HFFc6 (cell line): ENCODE measurements at regions not wholly inside any gene's neighbourhood (a gene's known extent, or its start where the extent isn't known, plus 50 kb on each side); places are given as distances from the start of the nearest gene placed in this dataset.

Experiments used
- DNase-seq: peaks from one replicate; pipeline ENCODE4 v3.0.0-alpha.2; 2018
- H3K27ac Mint-ChIP-seq: 2 replicates; pipeline ENCODE4 v1.8.0; 2020; ENCODE audit warnings: mild to moderate bottlenecking, mixed read lengths
- H3K27me3 Mint-ChIP-seq: 2 replicates; pipeline ENCODE4 v1.8.0; 2021; ENCODE audit warnings: mild to moderate bottlenecking, moderate library complexity, mixed read lengths; ENCODE audit not compliant: insufficient read depth
- H3K36me3 Mint-ChIP-seq: 2 replicates; pipeline ENCODE4 v1.8.0; 2021; ENCODE audit warnings: low read depth, mixed read lengths
- H3K4me1 Mint-ChIP-seq: 2 replicates; pipeline ENCODE4 v1.8.0; 2020; ENCODE audit warnings: low read depth, mixed read lengths
- H3K4me3 Mint-ChIP-seq: 2 replicates; pipeline ENCODE4 v1.8.0; 2020; ENCODE audit warnings: mild to moderate bottlenecking, moderate library complexity, mixed read lengths
- H3K9me3 Mint-ChIP-seq: 2 replicates; pipeline ENCODE4 v1.8.0; 2020; ENCODE audit warnings: mild to moderate bottlenecking, mixed read lengths
- TF ChIP-seq, protein P1 (sequence below): fragments of 200-600 bp; sonication (generic); IDR thresholded peaks from 2 replicates; pipeline ENCODE4 v1.5.0; 2021; ENCODE audit warnings: antibody characterized with exemption, mild to moderate bottlenecking

DNA sequence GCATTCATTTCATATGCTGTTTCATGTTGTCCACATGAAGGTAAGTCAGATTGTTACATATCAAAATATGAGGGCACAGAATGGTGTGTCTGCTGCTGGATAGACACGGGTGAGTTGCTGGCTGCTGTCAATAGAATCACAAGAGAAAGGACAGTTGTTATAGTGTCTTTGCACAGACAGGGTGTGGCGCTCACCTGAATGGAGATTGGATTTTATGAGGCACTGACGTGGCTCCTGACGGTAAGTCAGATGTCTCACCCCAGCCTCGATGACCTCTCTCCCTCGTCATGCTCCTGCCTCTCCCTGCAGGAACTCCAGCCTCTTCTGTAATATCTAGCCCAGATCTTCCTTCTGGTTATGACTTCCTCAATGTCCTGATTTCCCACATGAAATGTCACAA is 75.4 kb upstream of the SELENOP start:
- H3K9me3 Mint-ChIP-seq = no peaks in the 10 kb centered on the region
- DNase-seq = no peak
- H3K36me3 Mint-ChIP-seq = no peaks in the 10 kb centered on the region
- no peak overlapping the region for H3K4me3 Mint-ChIP-seq
- no peak overlapping the region for H3K27ac Mint-ChIP-seq
- no peaks in the 10 kb centered on the region for H3K4me1 Mint-ChIP-seq
- TF ChIP-seq, protein P1, sequence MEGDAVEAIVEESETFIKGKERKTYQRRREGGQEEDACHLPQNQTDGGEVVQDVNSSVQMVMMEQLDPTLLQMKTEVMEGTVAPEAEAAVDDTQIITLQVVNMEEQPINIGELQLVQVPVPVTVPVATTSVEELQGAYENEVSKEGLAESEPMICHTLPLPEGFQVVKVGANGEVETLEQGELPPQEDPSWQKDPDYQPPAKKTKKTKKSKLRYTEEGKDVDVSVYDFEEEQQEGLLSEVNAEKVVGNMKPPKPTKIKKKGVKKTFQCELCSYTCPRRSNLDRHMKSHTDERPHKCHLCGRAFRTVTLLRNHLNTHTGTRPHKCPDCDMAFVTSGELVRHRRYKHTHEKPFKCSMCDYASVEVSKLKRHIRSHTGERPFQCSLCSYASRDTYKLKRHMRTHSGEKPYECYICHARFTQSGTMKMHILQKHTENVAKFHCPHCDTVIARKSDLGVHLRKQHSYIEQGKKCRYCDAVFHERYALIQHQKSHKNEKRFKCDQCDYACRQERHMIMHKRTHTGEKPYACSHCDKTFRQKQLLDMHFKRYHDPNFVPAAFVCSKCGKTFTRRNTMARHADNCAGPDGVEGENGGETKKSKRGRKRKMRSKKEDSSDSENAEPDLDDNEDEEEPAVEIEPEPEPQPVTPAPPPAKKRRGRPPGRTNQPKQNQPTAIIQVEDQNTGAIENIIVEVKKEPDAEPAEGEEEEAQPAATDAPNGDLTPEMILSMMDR = no peak
- peaks cover 5% of the 10 kb centered on the region for H3K27me3 Mint-ChIP-seq

DNA sequence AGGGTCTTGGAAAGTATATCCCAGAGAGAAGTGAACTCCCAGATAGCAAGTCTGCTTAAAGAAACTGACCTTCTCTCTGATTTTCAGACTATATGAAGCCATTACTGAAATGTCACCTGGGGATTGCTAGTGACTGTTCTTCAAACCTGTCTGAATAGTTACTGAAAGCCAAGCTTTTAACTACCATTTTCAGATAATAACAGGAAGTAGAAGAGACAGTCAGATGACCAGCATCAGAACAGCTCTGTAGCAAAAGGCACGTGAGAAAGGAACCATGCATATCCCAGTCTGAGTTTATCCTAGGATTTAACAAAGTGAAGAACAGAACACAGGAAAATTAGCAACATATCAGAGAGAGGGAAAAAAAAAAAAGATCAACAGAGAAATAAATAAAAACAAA is 74.9 kb upstream of the SELENOP start:
- DNase-seq = no peak
- Mint-ChIP-seq H3K4me1 (no peaks in the 10 kb centered on the region), H3K27me3 (peaks cover 5% of the 10 kb centered on the region), H3K4me3 (no peak overlapping the region), H3K27ac (no peak overlapping the region), H3K9me3 (no peaks in the 10 kb centered on the region), H3K36me3 (no peaks in the 10 kb centered on the region)
- TF ChIP-seq, protein P1 = no peak

DNA sequence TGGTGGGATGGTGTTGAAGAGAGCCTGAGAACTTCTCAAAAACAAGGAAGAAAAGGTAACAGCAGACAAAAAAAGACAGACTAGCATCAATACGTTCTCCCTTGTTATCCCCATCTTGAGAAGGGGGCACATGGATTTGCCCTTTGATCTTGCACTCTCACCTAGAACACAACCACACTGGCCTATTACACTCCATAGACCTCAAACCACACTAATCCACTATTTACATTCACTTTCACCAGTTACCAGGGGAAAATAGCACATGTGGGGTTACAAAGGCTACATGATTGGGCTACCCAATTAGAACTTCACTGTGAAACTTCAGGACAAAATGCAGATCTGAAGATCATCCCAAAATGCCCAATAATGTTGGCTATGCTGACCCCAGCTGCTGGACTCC is 72.6 kb upstream of the SELENOP start:
- H3K36me3 Mint-ChIP-seq = no peaks in the 10 kb centered on the region
- no peak overlapping the region for H3K4me3 Mint-ChIP-seq
- no peaks in the 10 kb centered on the region for H3K9me3 Mint-ChIP-seq
- TF ChIP-seq, protein P1 = no peak
- H3K27ac Mint-ChIP-seq = no peak overlapping the region
- no peaks in the 10 kb centered on the region for H3K4me1 Mint-ChIP-seq
- DNase-seq = no peak
- H3K27me3 Mint-ChIP-seq = peaks cover 10% of the 10 kb centered on the region; the same call in 1 of the 2 replicates

DNA sequence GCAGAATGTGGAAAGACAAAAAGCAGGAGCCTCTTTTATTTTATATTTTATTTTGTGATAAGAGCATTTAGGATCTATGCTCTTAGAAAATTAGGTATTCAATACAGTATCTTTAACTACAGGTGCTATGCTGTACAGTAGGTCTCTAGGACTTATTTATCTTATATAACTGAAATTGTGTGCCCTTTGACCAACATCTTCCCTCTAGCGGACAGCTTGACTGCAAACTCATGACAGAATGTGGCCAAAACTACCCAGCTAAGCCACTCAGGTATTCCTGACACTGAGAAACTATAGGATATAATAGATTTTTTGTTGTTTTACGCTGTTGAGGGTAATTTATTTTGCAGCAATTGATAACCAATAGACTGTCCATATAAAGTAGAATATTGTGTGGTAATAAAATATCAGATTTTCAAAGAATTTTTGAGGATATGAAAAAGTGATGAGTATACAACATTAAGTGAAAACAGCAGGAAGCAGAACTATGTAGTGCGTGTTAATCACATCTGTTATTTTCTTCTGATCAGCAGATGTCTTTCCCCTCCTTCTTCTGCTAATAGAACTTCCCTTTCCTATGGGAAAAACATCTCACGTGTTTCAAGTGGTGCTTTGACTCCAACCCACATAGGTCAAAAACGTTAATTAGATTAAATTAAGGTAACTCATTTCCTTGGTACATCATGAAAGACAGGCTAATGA is 69.9 kb upstream of the SELENOP start:
- Mint-ChIP-seq H3K4me1 (no peaks in the 10 kb centered on the region), H3K27me3 (peaks cover 8% of the 10 kb centered on the region; the same call in 1 of the 2 replicates), H3K27ac (no peak overlapping the region), H3K36me3 (no peaks in the 10 kb centered on the region), H3K4me3 (no peak overlapping the region), H3K9me3 (no peaks in the 10 kb centered on the region)
- no peak for DNase-seq
- TF ChIP-seq, protein P1 = no peak

- peaks cover 8% of the 10 kb centered on the region; the same call in 1 of the 2 replicates for H3K27me3 Mint-ChIP-seq
- H3K4me1 Mint-ChIP-seq = no peaks in the 10 kb centered on the region
- no peak for DNase-seq
- no peak overlapping the region for H3K4me3 Mint-ChIP-seq
- no peaks in the 10 kb centered on the region for H3K9me3 Mint-ChIP-seq
- H3K36me3 Mint-ChIP-seq = no peaks in the 10 kb centered on the region
- TF ChIP-seq, protein P1 = no peak
- no peak overlapping the region for H3K27ac Mint-ChIP-seq
Observed at GRCh38 chr5:42880496-42881150, 68.9 kb upstream of the SELENOP start.
